K562 (cell line): ENCODE measurements at regions not wholly inside any gene's neighbourhood (a gene's known extent, or its start where the extent isn't known, plus 50 kb on each side); places are given as distances from the start of the nearest gene placed in this dataset.

Experiments
- CEBPB ChIP-seq: fragments of 450-650 bp; IDR thresholded peaks from 2 replicates; pipeline ENCODE4 v1.6.1; 2016; ENCODE audit warnings: missing genetic modification characterization, missing compliant biosample characterization
- HDAC6 ChIP-seq: IDR thresholded peaks from 2 replicates; pipeline ENCODE4 v1.6.1; 2012; ENCODE audit warnings: low read depth, mild to moderate bottlenecking, control low read depth, inconsistent platforms, low read length, moderate library complexity
- MAFF ChIP-seq: IDR thresholded peaks from 2 replicates; pipeline ENCODE4 v1.6.1; 2012; ENCODE audit warnings: low read length, improper control_type of control experiment
- MAX ChIP-seq: sonication (generic); formaldehyde crosslinking; IDR thresholded peaks from 2 replicates; pipeline ENCODE4 v1.9.0; 2022; ENCODE audit warnings: mild to moderate bottlenecking, missing genetic modification reagents
- NRF1 ChIP-seq, 2 experiments: fragments of 450-650 bp; IDR thresholded peaks in 1 of 2; conservative IDR thresholded peaks in 1 of 2; 2 replicates each; pipeline ENCODE4 v1.6.1; 2014; ENCODE audit warnings: mild to moderate bottlenecking in 2 of 2
- POLR2A ChIP-seq: fragments of 450-650 bp; conservative IDR thresholded peaks from 2 replicates; pipeline ENCODE4 v1.6.1; 2016
- ZFPM2 ChIP-seq: fragments of 250-450 bp; sonication (Bioruptor Pico); IDR thresholded peaks from 2 replicates; pipeline ENCODE4 v1.5.1; 2022; ENCODE audit warnings: mild to moderate bottlenecking

DNA sequence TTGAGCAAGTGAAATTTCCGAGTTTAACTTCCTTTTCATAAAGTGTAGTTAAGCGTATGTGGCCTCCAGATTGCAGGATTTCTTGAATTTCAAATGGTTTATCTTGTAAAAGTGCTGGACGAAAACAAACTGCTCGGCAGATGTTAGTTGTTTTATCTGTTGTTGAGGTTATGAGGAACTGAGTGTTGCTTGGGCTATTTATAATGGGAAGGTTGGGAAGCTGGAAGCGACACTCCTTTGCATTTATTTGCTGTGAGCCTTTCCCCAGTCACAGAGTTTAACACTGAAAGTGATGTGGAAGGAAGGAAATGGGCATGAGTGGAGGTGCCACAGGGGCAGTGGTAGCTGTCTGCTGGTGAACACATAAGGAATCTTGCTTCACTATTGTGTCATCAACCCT is 284.9 kb downstream of the PCDH7 start:
- TF ChIP-seq CEBPB (tag) (no peak), HDAC6 (no peak), NRF1 (conservative IDR thresholded peaks at IDR 0.05 in 1 of 2, IDR thresholded peaks at IDR 0.05 in 1 of 2) (no peak), MAFF (no peak), POLR2A (no peak), ZFPM2 (CRISPR knock-in tag) (no peak), MAX (CRISPR knock-in tag) (no peak)
